GM23248 (cell line): ENCODE measurements at regions not wholly inside any gene's neighbourhood (a gene's known extent, or its start where the extent isn't known, plus 50 kb on each side); places are given as distances from the start of the nearest gene placed in this dataset.

Experiments used
- EZH2 ChIP-seq: fragments of 200-600 bp; sonication (generic); IDR thresholded peaks from 2 replicates; pipeline ENCODE4 v1.6.1; 2018; ENCODE audit warnings: antibody characterized with exemption, mild to moderate bottlenecking; ENCODE audit not compliant: insufficient read depth, poor library complexity, severe bottlenecking
- EZH2phosphoT487 ChIP-seq: fragments of 200-600 bp; sonication (generic); IDR thresholded peaks from 2 replicates; pipeline ENCODE4 v1.6.1; 2018; ENCODE audit warnings: antibody characterized with exemption, moderate library complexity, mild to moderate bottlenecking, low read depth; ENCODE audit not compliant: insufficient read depth

- TF ChIP-seq EZH2, result no peak
- TF ChIP-seq EZH2phosphoT487, result no peak
Observed at GRCh38 chr12:92469837-92470236, 233.0 kb upstream of the PLEKHG7 start.
